ENCODE measurements at regions not wholly inside any gene's neighbourhood (a gene's known extent, or its start where the extent isn't known, plus 50 kb on each side); places are given as distances from the start of the nearest gene placed in this dataset.

GRCh38 chr12:127270193-127270592 is 996.8 kb upstream of the TMEM132C start:
- intact Hi-C loops (cut with micrococcal nuclease): loop anchor here (5.0 kb wide), 3 partner anchors 38 to 163 kb away; no protein-coding TSS in a partner anchor
- POLR2A ChIA-PET: interaction anchor here (0.6 to 1.0 kb wide), 3 partner anchors 12 to 29 kb away, joined by 3 to 4 read pairs (median 4); no protein-coding TSS in a partner anchor
- CTCF ChIA-PET: interaction anchor here (0.6 to 1.2 kb wide), 5 partner anchors 19 to 162 kb away, joined by 3 to 4 read pairs (median 3); no protein-coding TSS in a partner anchor
- BruUV-seq (replicated peaks): no TSS peak
- Mint-ChIP-seq H3K36me3 (ENCODE audit: insufficient read depth, unreplicated experiment) (no peaks in the 10 kb centered on the region), H3K4me1 (ENCODE audit: insufficient read depth, unreplicated experiment) (peaks cover 27% of the 10 kb centered on the region), H3K27ac (ENCODE audit: low read depth, unreplicated experiment) (peak overlapping the region; percentile 1), H3K27me3 (ENCODE audit: insufficient read depth, unreplicated experiment) (no peaks in the 10 kb centered on the region), H3K4me3 (ENCODE audit: unreplicated experiment) (peak overlapping the region; percentile 1), H3K9me3 (ENCODE audit: unreplicated experiment) (peaks cover 8% of the 10 kb centered on the region)
- TF ChIP-seq CTCF (IDR thresholded peaks at IDR 0.05; ENCODE audit: unreplicated experiment): no peak
- DNase-seq (ENCODE audit: unreplicated experiment): peak; percentile 98

GRCh38 chr12:127271776-127272175 is 995.2 kb upstream of the TMEM132C start:
- ChIA-PET POLR2A (no interaction called here), CTCF (no interaction called here)
- Mint-ChIP-seq H3K4me3 (ENCODE audit: unreplicated experiment) (no peak overlapping the region), H3K9me3 (ENCODE audit: unreplicated experiment) (peaks cover 6% of the 10 kb centered on the region), H3K36me3 (ENCODE audit: insufficient read depth, unreplicated experiment) (no peaks in the 10 kb centered on the region), H3K4me1 (ENCODE audit: insufficient read depth, unreplicated experiment) (peaks cover 22% of the 10 kb centered on the region), H3K27me3 (ENCODE audit: insufficient read depth, unreplicated experiment) (no peaks in the 10 kb centered on the region), H3K27ac (ENCODE audit: low read depth, unreplicated experiment) (no peak overlapping the region)
- TF ChIP-seq CTCF (IDR thresholded peaks at IDR 0.05; ENCODE audit: unreplicated experiment): no peak
- intact Hi-C loops (cut with micrococcal nuclease): loop anchor here (5.0 kb wide), 3 partner anchors 39 to 164 kb away; no protein-coding TSS in a partner anchor
- DNase-seq (ENCODE audit: unreplicated experiment): no peak
- no TSS peak for BruUV-seq (replicated peaks)

- no peaks in the 10 kb centered on the region for H3K36me3 Mint-ChIP-seq (ENCODE audit: insufficient read depth, unreplicated experiment)
- ChIA-PET POLR2A (no interaction called here), CTCF (interaction anchor here (0.6 kb wide), 2 partner anchors 87 to 1990 kb away, joined by 3 read pairs; no protein-coding TSS in a partner anchor)
- no peak overlapping the region for H3K27ac Mint-ChIP-seq (ENCODE audit: low read depth, unreplicated experiment)
- H3K9me3 Mint-ChIP-seq (ENCODE audit: unreplicated experiment): no peaks in the 10 kb centered on the region
- no peaks in the 10 kb centered on the region for H3K27me3 Mint-ChIP-seq (ENCODE audit: insufficient read depth, unreplicated experiment)
- no peak overlapping the region for H3K4me3 Mint-ChIP-seq (ENCODE audit: unreplicated experiment)
- intact Hi-C loops (cut with micrococcal nuclease): loop anchor here (5.0 kb wide), 3 partner anchors 41 to 166 kb away; no protein-coding TSS in a partner anchor
- DNase-seq (ENCODE audit: unreplicated experiment): peak; percentile 65
- H3K4me1 Mint-ChIP-seq (ENCODE audit: insufficient read depth, unreplicated experiment): peaks cover 19% of the 10 kb centered on the region
- TF ChIP-seq CTCF (IDR thresholded peaks at IDR 0.05; ENCODE audit: unreplicated experiment): no peak
- BruUV-seq (replicated peaks): no TSS peak
These were observed 994.1 kb upstream of the TMEM132C start for GRCh38 chr12:127272864-127273263.

GRCh38 chr12:127273626-127274025 is 993.3 kb upstream of the TMEM132C start:
- Mint-ChIP-seq H3K4me3 (ENCODE audit: unreplicated experiment) (no peak overlapping the region), H3K27ac (ENCODE audit: low read depth, unreplicated experiment) (no peak overlapping the region), H3K9me3 (ENCODE audit: unreplicated experiment) (no peaks in the 10 kb centered on the region), H3K36me3 (ENCODE audit: insufficient read depth, unreplicated experiment) (no peaks in the 10 kb centered on the region), H3K4me1 (ENCODE audit: insufficient read depth, unreplicated experiment) (peaks cover 19% of the 10 kb centered on the region), H3K27me3 (ENCODE audit: insufficient read depth, unreplicated experiment) (no peaks in the 10 kb centered on the region)
- no peak for TF ChIP-seq CTCF (IDR thresholded peaks at IDR 0.05; ENCODE audit: unreplicated experiment)
- intact Hi-C loops (cut with micrococcal nuclease): loop anchor here (5.0 kb wide), 3 partner anchors 41 to 166 kb away; no protein-coding TSS in a partner anchor
- TSS peak; percentile 58 for BruUV-seq (replicated peaks)
- peak; percentile 54 for DNase-seq (ENCODE audit: unreplicated experiment)
- CTCF ChIA-PET: interaction anchor here (0.7 kb wide), 1 partner anchor 19 kb away, joined by 3 read pairs; no protein-coding TSS in a partner anchor
- POLR2A ChIA-PET: no interaction called here
